ENCODE measurements at regions not wholly inside any gene's neighbourhood (a gene's known extent, or its start where the extent isn't known, plus 50 kb on each side); places are given as distances from the start of the nearest gene placed in this dataset.

DNA sequence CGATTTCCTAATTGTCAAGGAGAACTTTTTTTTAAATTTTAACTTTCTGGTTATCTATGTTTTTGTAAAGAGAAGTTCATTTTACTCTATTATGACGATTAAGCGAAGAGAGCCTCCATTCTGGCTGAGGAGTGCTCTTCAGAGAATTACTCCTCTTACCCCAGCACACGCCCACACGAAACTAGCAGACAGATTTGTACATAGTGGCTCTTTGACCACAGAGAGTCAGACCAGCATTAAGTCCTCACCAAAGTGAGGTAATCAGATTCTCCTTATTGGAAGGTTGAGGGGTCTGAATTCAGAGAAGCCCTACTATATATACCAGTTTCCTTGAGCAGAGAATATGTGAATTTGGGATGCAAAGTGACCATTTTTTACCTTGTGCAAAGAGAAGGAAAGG, 204.8 kb upstream of the TSC22D2 start:
- TF ChIP-seq CTCF (conservative IDR thresholded peaks at IDR 0.05) (no peak), ZFX (IDR thresholded peaks at IDR 0.05) (no peak)

Data from C4-2B (cell line).